ENCODE measurements at regions not wholly inside any gene's neighbourhood (a gene's known extent, or its start where the extent isn't known, plus 50 kb on each side); places are given as distances from the start of the nearest gene placed in this dataset.

DNA sequence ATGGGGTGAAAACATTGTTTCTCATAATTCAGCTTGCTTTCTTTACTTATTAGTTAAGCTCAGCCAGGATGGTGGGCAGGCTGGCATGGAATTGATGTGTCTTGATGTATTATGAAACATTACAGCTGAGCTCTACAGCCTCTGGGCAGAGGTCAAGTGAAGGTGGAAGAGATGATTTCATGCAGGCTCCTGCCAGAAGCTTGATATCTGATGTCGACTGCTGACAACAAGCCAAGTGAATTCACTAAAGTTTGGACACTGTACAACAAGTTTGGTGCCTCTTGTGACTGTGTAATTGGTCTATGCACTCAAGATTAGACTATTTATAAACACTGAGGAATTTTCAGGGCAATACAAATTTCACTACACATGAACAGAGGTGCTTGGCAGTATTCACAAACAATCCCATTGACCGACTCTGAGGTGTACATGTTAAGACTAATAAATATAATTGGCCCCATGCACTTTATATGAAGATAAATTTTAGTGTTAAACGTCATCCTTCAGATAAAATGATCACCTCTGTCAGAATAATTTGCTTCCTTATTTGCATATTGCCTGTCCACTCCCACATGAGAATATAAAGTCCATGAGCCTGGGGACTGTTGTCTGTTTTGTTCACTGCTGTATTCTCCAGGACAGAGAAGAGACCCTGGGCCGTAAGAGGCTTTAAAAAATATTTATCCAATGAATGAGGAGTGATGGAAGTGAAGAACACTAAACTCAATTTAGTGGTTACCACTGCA, 612.2 kb downstream of the IQCM start:
- TF ChIP-seq YY1 (IDR thresholded peaks at IDR 0.05; ENCODE audit: low read depth, low read length) (no peak), ZNF217 (IDR thresholded peaks at IDR 0.05) (no peak), ETV6 (conservative IDR thresholded peaks at IDR 0.05 in 1 of 2, IDR thresholded peaks at IDR 0.05 in 1 of 2; ENCODE audit: borderline replicate concordance in 1 of 2, low read depth in 1 of 2) (no peak), KAT2A (conservative IDR thresholded peaks at IDR 0.05; ENCODE audit: control insufficient read depth, low read depth, low read length) (no peak), POLR2A (IDR thresholded peaks at IDR 0.05; ENCODE audit: low read depth, low read length) (no peak), MYC (IDR thresholded peaks at IDR 0.05; ENCODE audit: insufficient read depth, insufficient read length, insufficient replicate concordance, low read length, severe bottlenecking) (no peak), RAD21 (IDR thresholded peaks at IDR 0.05; ENCODE audit: insufficient read depth, low read depth, low read length) (no peak)
- TF ChIP-seq, protein P1, sequence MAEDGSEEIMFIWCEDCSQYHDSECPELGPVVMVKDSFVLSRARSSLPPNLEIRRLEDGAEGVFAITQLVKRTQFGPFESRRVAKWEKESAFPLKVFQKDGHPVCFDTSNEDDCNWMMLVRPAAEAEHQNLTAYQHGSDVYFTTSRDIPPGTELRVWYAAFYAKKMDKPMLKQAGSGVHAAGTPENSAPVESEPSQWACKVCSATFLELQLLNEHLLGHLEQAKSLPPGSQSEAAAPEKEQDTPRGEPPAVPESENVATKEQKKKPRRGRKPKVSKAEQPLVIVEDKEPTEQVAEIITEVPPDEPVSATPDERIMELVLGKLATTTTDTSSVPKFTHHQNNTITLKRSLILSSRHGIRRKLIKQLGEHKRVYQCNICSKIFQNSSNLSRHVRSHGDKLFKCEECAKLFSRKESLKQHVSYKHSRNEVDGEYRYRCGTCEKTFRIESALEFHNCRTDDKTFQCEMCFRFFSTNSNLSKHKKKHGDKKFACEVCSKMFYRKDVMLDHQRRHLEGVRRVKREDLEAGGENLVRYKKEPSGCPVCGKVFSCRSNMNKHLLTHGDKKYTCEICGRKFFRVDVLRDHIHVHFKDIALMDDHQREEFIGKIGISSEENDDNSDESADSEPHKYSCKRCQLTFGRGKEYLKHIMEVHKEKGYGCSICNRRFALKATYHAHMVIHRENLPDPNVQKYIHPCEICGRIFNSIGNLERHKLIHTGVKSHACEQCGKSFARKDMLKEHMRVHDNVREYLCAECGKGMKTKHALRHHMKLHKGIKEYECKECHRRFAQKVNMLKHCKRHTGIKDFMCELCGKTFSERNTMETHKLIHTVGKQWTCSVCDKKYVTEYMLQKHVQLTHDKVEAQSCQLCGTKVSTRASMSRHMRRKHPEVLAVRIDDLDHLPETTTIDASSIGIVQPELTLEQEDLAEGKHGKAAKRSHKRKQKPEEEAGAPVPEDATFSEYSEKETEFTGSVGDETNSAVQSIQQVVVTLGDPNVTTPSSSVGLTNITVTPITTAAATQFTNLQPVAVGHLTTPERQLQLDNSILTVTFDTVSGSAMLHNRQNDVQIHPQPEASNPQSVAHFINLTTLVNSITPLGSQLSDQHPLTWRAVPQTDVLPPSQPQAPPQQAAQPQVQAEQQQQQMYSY (CRISPR knock-in tag; IDR thresholded peaks at IDR 0.05), result no peak
- TF ChIP-seq, protein P2, sequence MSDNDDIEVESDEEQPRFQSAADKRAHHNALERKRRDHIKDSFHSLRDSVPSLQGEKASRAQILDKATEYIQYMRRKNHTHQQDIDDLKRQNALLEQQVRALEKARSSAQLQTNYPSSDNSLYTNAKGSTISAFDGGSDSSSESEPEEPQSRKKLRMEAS (IDR thresholded peaks at IDR 0.05; ENCODE audit: low read depth, low read length), result no peak

All from GM12878 (cell line).